Osteocyte (in vitro differentiated cells): ENCODE measurements at regions not wholly inside any gene's neighbourhood (a gene's known extent, or its start where the extent isn't known, plus 50 kb on each side); places are given as distances from the start of the nearest gene placed in this dataset.

Source experiments
- DNase-seq: peaks from one replicate; pipeline ENCODE4 v3.0.0; 2021; ENCODE audit warnings: mixed read lengths; ENCODE audit not compliant: unreplicated experiment; ENCODE audit errors: extremely low spot score
- H3K27ac Mint-ChIP-seq: one replicate; pipeline ENCODE4 v1.8.0; 2021; ENCODE audit warnings: mild to moderate bottlenecking, mixed read lengths; ENCODE audit not compliant: unreplicated experiment
- H3K27me3 Mint-ChIP-seq: one replicate; pipeline ENCODE4 v1.8.0; 2021; ENCODE audit warnings: mixed read lengths; ENCODE audit not compliant: unreplicated experiment
- H3K36me3 Mint-ChIP-seq: one replicate; pipeline ENCODE4 v1.8.0; 2021; ENCODE audit warnings: mixed read lengths; ENCODE audit not compliant: unreplicated experiment
- H3K4me1 Mint-ChIP-seq: one replicate; pipeline ENCODE4 v1.8.0; 2021; ENCODE audit warnings: mixed read lengths; ENCODE audit not compliant: unreplicated experiment
- H3K4me3 Mint-ChIP-seq: one replicate; pipeline ENCODE4 v1.8.0; 2021; ENCODE audit warnings: mild to moderate bottlenecking, moderate library complexity, mixed read lengths; ENCODE audit not compliant: unreplicated experiment
- H3K9me3 Mint-ChIP-seq: one replicate; pipeline ENCODE4 v1.8.0; 2021; ENCODE audit warnings: mixed read lengths; ENCODE audit not compliant: unreplicated experiment
- CTCF ChIP-seq: fragments of 200-600 bp; sonication (generic); IDR thresholded peaks from 2 replicates; pipeline ENCODE4 v1.5.0; 2021; ENCODE audit warnings: antibody characterized with exemption, mild to moderate bottlenecking, moderate library complexity

GRCh38 chr7:115357703-115357999 lies 435.8 kb downstream of the MDFIC start:
- H3K36me3 Mint-ChIP-seq = no peaks in the 10 kb centered on the region
- no peak for TF ChIP-seq CTCF
- no peak overlapping the region for H3K27ac Mint-ChIP-seq
- peaks cover 4% of the 10 kb centered on the region for H3K9me3 Mint-ChIP-seq
- H3K4me1 Mint-ChIP-seq = no peaks in the 10 kb centered on the region
- no peak overlapping the region for H3K4me3 Mint-ChIP-seq
- DNase-seq = no peak
- H3K27me3 Mint-ChIP-seq = no peaks in the 10 kb centered on the region

GRCh38 chr7:115356999-115357702 lies 435.3 kb downstream of the MDFIC start:
- no peaks in the 10 kb centered on the region for H3K27me3 Mint-ChIP-seq
- DNase-seq = no peak
- no peak for TF ChIP-seq CTCF
- no peaks in the 10 kb centered on the region for H3K4me1 Mint-ChIP-seq
- H3K36me3 Mint-ChIP-seq = no peaks in the 10 kb centered on the region
- H3K9me3 Mint-ChIP-seq = peaks cover 4% of the 10 kb centered on the region
- H3K4me3 Mint-ChIP-seq = no peak overlapping the region
- no peak overlapping the region for H3K27ac Mint-ChIP-seq

DNA sequence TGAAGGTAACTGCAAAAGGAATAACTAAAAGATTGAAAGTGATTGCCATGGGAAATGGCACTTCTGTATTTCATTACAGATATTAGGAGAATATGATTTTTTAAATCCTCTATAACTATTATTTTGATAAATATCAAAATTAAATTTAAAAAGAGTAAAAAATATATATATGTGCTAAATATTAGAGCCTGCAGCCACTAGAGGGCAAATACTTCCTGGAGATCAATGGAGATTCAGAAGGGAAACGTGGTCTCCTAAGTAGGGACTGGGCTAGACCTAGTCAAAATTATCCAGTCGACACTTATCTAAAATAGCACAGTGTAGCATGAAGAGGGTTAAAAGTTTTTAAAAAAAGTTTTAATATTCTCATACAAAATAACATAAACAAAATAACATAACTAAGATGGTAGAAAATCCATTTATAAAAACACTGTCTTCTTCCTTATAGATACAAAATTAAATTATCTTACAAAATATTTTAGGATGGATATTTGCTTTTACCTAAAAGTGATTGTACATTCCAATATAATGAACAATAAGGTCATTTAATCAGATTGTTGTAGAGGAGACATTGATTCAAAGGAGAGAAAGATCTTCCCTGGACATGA lies 434.3 kb downstream of the MDFIC start:
- Mint-ChIP-seq H3K4me3 (no peak overlapping the region), H3K4me1 (no peaks in the 10 kb centered on the region), H3K36me3 (no peaks in the 10 kb centered on the region), H3K27me3 (no peaks in the 10 kb centered on the region), H3K27ac (no peak overlapping the region), H3K9me3 (no peaks in the 10 kb centered on the region)
- TF ChIP-seq CTCF = peak; percentile 70
- no peak for DNase-seq

DNA sequence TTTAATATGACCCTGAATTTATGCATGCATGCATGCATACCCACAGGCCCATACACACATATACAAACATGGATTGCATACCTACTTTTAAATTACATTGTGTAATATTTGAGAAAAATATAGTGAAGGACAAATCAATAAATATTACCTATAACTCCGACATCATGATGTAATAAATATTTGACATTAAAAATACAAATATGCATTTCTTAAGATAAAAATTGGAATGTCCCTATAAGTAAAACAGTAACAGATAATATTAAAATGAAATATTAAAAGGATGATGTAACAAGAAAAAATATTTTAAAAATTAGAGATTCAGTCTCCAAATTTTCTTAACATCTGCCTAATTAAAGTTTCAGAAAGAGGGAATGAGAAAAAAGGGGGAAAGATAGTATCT lies 433.0 kb downstream of the MDFIC start:
- Mint-ChIP-seq H3K27me3 (no peaks in the 10 kb centered on the region), H3K4me1 (no peaks in the 10 kb centered on the region), H3K4me3 (no peak overlapping the region), H3K27ac (no peak overlapping the region), H3K9me3 (no peaks in the 10 kb centered on the region), H3K36me3 (no peaks in the 10 kb centered on the region)
- DNase-seq = no peak
- TF ChIP-seq CTCF = no peak

GRCh38 chr7:115352375-115352774 lies 430.5 kb downstream of the MDFIC start:
- no peaks in the 10 kb centered on the region for H3K27me3 Mint-ChIP-seq
- H3K27ac Mint-ChIP-seq = no peak overlapping the region
- no peaks in the 10 kb centered on the region for H3K36me3 Mint-ChIP-seq
- no peaks in the 10 kb centered on the region for H3K4me1 Mint-ChIP-seq
- no peak for TF ChIP-seq CTCF
- H3K4me3 Mint-ChIP-seq = no peak overlapping the region
- DNase-seq = no peak
- no peaks in the 10 kb centered on the region for H3K9me3 Mint-ChIP-seq
